ENCODE measurements at regions not wholly inside any gene's neighbourhood (a gene's known extent, or its start where the extent isn't known, plus 50 kb on each side); places are given as distances from the start of the nearest gene placed in this dataset.
A peak's percentile ranks its signal among the peaks of the same experiment; 100 is the strongest.
"Not testable (repeated sequence)": the region's sequence is repeated elsewhere in the genome, so short reads cannot be mapped to it uniquely, and the experiment has no call there.

- peaks cover 2% of the 10 kb centered on the region for H3K27me3 ChIP-seq (ENCODE audit: control insufficient read depth, insufficient read depth, low read length)
- no peaks in the 10 kb centered on the region for H3K36me3 Mint-ChIP-seq
- no peak overlapping the region for H3K27ac ChIP-seq (ENCODE audit: insufficient read depth, low read length, poor library complexity, severe bottlenecking)
- no peaks in the 10 kb centered on the region for H3K9me3 Mint-ChIP-seq
- H3K9me3 ChIP-seq (ENCODE audit: control insufficient read depth in 2 of 2, low read length in 2 of 2) = no peaks in the 10 kb centered on the region
- ATAC-seq (ENCODE audit: low read depth in 2 of 2) = no peak
- no peak overlapping the region for H3K27ac Mint-ChIP-seq
- no peaks in the 10 kb centered on the region for H3K4me1 ChIP-seq (ENCODE audit: control insufficient read depth, insufficient read depth, low read length, poor library complexity, severe bottlenecking)
- no peak overlapping the region for H3K4me3 ChIP-seq (ENCODE audit: low read depth, low read length)
- H3K27me3 Mint-ChIP-seq = no peaks in the 10 kb centered on the region
- H3K4me1 Mint-ChIP-seq = no peaks in the 10 kb centered on the region
- H3K36me3 ChIP-seq (ENCODE audit: control insufficient read depth, insufficient read depth, low read length) = no peaks in the 10 kb centered on the region
- no peak for DNase-seq
- H3K4me3 Mint-ChIP-seq = no peak overlapping the region
Measured at GRCh38 chr16:80902306-80903110, 98.1 kb upstream of the CDYL2 start.

GRCh38 chr16:80900593-80900954 lies 96.2 kb upstream of the CDYL2 start:
- Histone ChIP-seq H3K4me1 (ENCODE audit: control insufficient read depth, insufficient read depth, low read length, poor library complexity, severe bottlenecking) (no peaks in the 10 kb centered on the region), H3K9me3 (ENCODE audit: control insufficient read depth in 2 of 2, low read length in 2 of 2) (no peaks in the 10 kb centered on the region), H3K27ac (ENCODE audit: insufficient read depth, low read length, poor library complexity, severe bottlenecking) (no peak overlapping the region), H3K4me3 (ENCODE audit: low read depth, low read length) (no peak overlapping the region), H3K27me3 (ENCODE audit: control insufficient read depth, insufficient read depth, low read length) (peaks cover 2% of the 10 kb centered on the region), H3K36me3 (ENCODE audit: control insufficient read depth, insufficient read depth, low read length) (no peaks in the 10 kb centered on the region)
- ATAC-seq (ENCODE audit: low read depth in 2 of 2) (no peak), DNase-seq (no peak)
- Mint-ChIP-seq H3K4me1 (no peaks in the 10 kb centered on the region), H3K27me3 (no peaks in the 10 kb centered on the region), H3K9me3 (peaks cover 0 to 2% (median 0%) of the 10 kb centered on the region in 7 donors), H3K27ac (no peak overlapping the region), H3K4me3 (no peak overlapping the region), H3K36me3 (no peaks in the 10 kb centered on the region)

GRCh38 chr16:80899809-80900592 lies 95.6 kb upstream of the CDYL2 start:
- DNase-seq = no peak

GRCh38 chr16:80896776-80897175 lies 92.4 kb upstream of the CDYL2 start:
- no peak for ATAC-seq (ENCODE audit: low read depth in 2 of 2)
- H3K27me3 Mint-ChIP-seq = peaks cover 11% of the 10 kb centered on the region
- no peak overlapping the region for H3K27ac ChIP-seq (ENCODE audit: insufficient read depth, low read length, poor library complexity, severe bottlenecking)

More at GRCh38 chr16:80899809-80900592, 95.6 kb upstream of the CDYL2 start:
- no peaks in the 10 kb centered on the region for H3K36me3 Mint-ChIP-seq
- H3K9me3 Mint-ChIP-seq = peaks cover 0 to 2% (median 0%) of the 10 kb centered on the region in 7 donors
- Histone ChIP-seq H3K9me3 (ENCODE audit: control insufficient read depth in 2 of 2, low read length in 2 of 2) (no peaks in the 10 kb centered on the region), H3K4me1 (ENCODE audit: control insufficient read depth, insufficient read depth, low read length, poor library complexity, severe bottlenecking) (no peaks in the 10 kb centered on the region), H3K4me3 (ENCODE audit: low read depth, low read length) (no peak overlapping the region), H3K27me3 (ENCODE audit: control insufficient read depth, insufficient read depth, low read length) (peaks cover 2% of the 10 kb centered on the region), H3K36me3 (ENCODE audit: control insufficient read depth, insufficient read depth, low read length) (no peaks in the 10 kb centered on the region), H3K27ac (ENCODE audit: insufficient read depth, low read length, poor library complexity, severe bottlenecking) (no peak overlapping the region)
- ATAC-seq (ENCODE audit: low read depth in 2 of 2) = no peak
- H3K27me3 Mint-ChIP-seq = no peaks in the 10 kb centered on the region
- no peak overlapping the region for H3K4me3 Mint-ChIP-seq
- H3K27ac Mint-ChIP-seq = peak overlapping the region in 1 of 3 donors; percentile 76
- no peaks in the 10 kb centered on the region for H3K4me1 Mint-ChIP-seq

GRCh38 chr16:80894091-80894490 lies 89.7 kb upstream of the CDYL2 start:
- DNase-seq (no peak), ATAC-seq (ENCODE audit: low read depth in 2 of 2) (no peak)
- Histone ChIP-seq H3K27ac (ENCODE audit: insufficient read depth, low read length, poor library complexity, severe bottlenecking) (no peak overlapping the region), H3K27me3 (ENCODE audit: control insufficient read depth, insufficient read depth, low read length) (peaks cover 2% of the 10 kb centered on the region), H3K9me3 (ENCODE audit: control insufficient read depth in 2 of 2, low read length in 2 of 2) (no peaks in the 10 kb centered on the region), H3K4me1 (ENCODE audit: control insufficient read depth, insufficient read depth, low read length, poor library complexity, severe bottlenecking) (no peaks in the 10 kb centered on the region), H3K4me3 (ENCODE audit: low read depth, low read length) (no peak overlapping the region), H3K36me3 (ENCODE audit: control insufficient read depth, insufficient read depth, low read length) (no peaks in the 10 kb centered on the region)
- H3K36me3 Mint-ChIP-seq = no peaks in the 10 kb centered on the region
- H3K27ac Mint-ChIP-seq = no peak overlapping the region
- H3K4me3 Mint-ChIP-seq = no peak overlapping the region
- peaks cover 0 to 4% (median 0%) of the 10 kb centered on the region in 7 donors for H3K9me3 Mint-ChIP-seq
- H3K4me1 Mint-ChIP-seq = no peaks in the 10 kb centered on the region
- H3K27me3 Mint-ChIP-seq = peaks cover 18% of the 10 kb centered on the region

More at GRCh38 chr16:80896776-80897175, 92.4 kb upstream of the CDYL2 start:
- Histone ChIP-seq H3K4me1 (ENCODE audit: control insufficient read depth, insufficient read depth, low read length, poor library complexity, severe bottlenecking) (no peaks in the 10 kb centered on the region), H3K9me3 (ENCODE audit: control insufficient read depth in 2 of 2, low read length in 2 of 2) (no peaks in the 10 kb centered on the region), H3K27me3 (ENCODE audit: control insufficient read depth, insufficient read depth, low read length) (peaks cover 2% of the 10 kb centered on the region), H3K36me3 (ENCODE audit: control insufficient read depth, insufficient read depth, low read length) (no peaks in the 10 kb centered on the region), H3K4me3 (ENCODE audit: low read depth, low read length) (no peak overlapping the region)
- peaks cover 0 to 2% (median 0%) of the 10 kb centered on the region in 7 donors for H3K9me3 Mint-ChIP-seq
- no peaks in the 10 kb centered on the region for H3K4me1 Mint-ChIP-seq
- no peak overlapping the region for H3K4me3 Mint-ChIP-seq
- peak overlapping the region in 1 of 3 donors; percentile 59 for H3K27ac Mint-ChIP-seq
- H3K36me3 Mint-ChIP-seq = no peaks in the 10 kb centered on the region
- DNase-seq = no peak

GRCh38 chr16:80893686-80894085 lies 89.3 kb upstream of the CDYL2 start:
- H3K4me3 Mint-ChIP-seq = no peak overlapping the region
- DNase-seq = no peak
- Histone ChIP-seq H3K27me3 (ENCODE audit: control insufficient read depth, insufficient read depth, low read length) (peaks cover 2% of the 10 kb centered on the region), H3K4me1 (ENCODE audit: control insufficient read depth, insufficient read depth, low read length, poor library complexity, severe bottlenecking) (no peaks in the 10 kb centered on the region), H3K27ac (ENCODE audit: insufficient read depth, low read length, poor library complexity, severe bottlenecking) (no peak overlapping the region), H3K9me3 (ENCODE audit: control insufficient read depth in 2 of 2, low read length in 2 of 2) (no peaks in the 10 kb centered on the region), H3K4me3 (ENCODE audit: low read depth, low read length) (no peak overlapping the region), H3K36me3 (ENCODE audit: control insufficient read depth, insufficient read depth, low read length) (no peaks in the 10 kb centered on the region)
- peaks cover 18% of the 10 kb centered on the region for H3K27me3 Mint-ChIP-seq
- no peaks in the 10 kb centered on the region for H3K36me3 Mint-ChIP-seq
- H3K27ac Mint-ChIP-seq = no peak overlapping the region
- H3K9me3 Mint-ChIP-seq = peaks cover 0 to 4% (median 0%) of the 10 kb centered on the region in 7 donors
- H3K4me1 Mint-ChIP-seq = no peaks in the 10 kb centered on the region
- ATAC-seq (ENCODE audit: low read depth in 2 of 2) = no peak

- not testable (repeated sequence) for H3K36me3 ChIP-seq (ENCODE audit: control insufficient read depth, insufficient read depth, low read length); H3K27ac Mint-ChIP-seq; H3K27ac ChIP-seq (ENCODE audit: insufficient read depth, low read length, poor library complexity, severe bottlenecking); H3K27me3 ChIP-seq (ENCODE audit: control insufficient read depth, insufficient read depth, low read length); H3K4me3 Mint-ChIP-seq; H3K4me3 ChIP-seq (ENCODE audit: low read depth, low read length); H3K36me3 Mint-ChIP-seq; H3K4me1 ChIP-seq (ENCODE audit: control insufficient read depth, insufficient read depth, low read length, poor library complexity, severe bottlenecking); H3K4me1 Mint-ChIP-seq; DNase-seq; H3K9me3 ChIP-seq (ENCODE audit: control insufficient read depth in 2 of 2, low read length in 2 of 2); H3K9me3 Mint-ChIP-seq; ATAC-seq (ENCODE audit: low read depth in 2 of 2)
- H3K27me3 Mint-ChIP-seq = peaks cover 20% of the 10 kb centered on the region
Measured at GRCh38 chr16:80892395-80892794, 88.0 kb upstream of the CDYL2 start.
